Left cardiac atrium (tissue), 4 donors: ENCODE measurements at regions not wholly inside any gene's neighbourhood (a gene's known extent, or its start where the extent isn't known, plus 50 kb on each side); places are given as distances from the start of the nearest gene placed in this dataset.

Experiments used
- ATAC-seq, 2 donors: fragments of 200-7000 bp; cut with Tn5 transposase; one replicate each; pipeline ENCODE4 v1.9.1; 2020; ENCODE audit warnings: mild to moderate bottlenecking in 2 of 2, moderate library complexity in 2 of 2
- DNase-seq: peaks from one replicate; pipeline ENCODE4 v3.0.0-alpha.2; 2020
- intact Hi-C, 2 donors: fragments of 100-400 bp; cut with DNase I; formaldehyde crosslinking; loops; one replicate each; pipeline versions ENCODE4 v1.14.1 to v1.15.1; 2022 to 2023
- donor health status: DM: no; HTN: yes; CAD: no.
- donor health status: DM: no; HTN: yes; CAD: no; lungs with severe emphysema.
- donor health status: DM: yes; HTN: yes; CAD: no.
- donor health status: Dilated cardiomyopathy.

GRCh38 chr13:26973295-26973694 lies 198.3 kb downstream of the USP12 start:
- ATAC-seq (no peak), DNase-seq (no peak)
- intact Hi-C loops, result no loop called here

- ATAC-seq (peak in 1 of 2 donors; percentile 29), DNase-seq (no peak)
- intact Hi-C loops, result no loop called here
Observed at GRCh38 chr13:26971990-26972887, 199.4 kb downstream of the USP12 start.

DNA sequence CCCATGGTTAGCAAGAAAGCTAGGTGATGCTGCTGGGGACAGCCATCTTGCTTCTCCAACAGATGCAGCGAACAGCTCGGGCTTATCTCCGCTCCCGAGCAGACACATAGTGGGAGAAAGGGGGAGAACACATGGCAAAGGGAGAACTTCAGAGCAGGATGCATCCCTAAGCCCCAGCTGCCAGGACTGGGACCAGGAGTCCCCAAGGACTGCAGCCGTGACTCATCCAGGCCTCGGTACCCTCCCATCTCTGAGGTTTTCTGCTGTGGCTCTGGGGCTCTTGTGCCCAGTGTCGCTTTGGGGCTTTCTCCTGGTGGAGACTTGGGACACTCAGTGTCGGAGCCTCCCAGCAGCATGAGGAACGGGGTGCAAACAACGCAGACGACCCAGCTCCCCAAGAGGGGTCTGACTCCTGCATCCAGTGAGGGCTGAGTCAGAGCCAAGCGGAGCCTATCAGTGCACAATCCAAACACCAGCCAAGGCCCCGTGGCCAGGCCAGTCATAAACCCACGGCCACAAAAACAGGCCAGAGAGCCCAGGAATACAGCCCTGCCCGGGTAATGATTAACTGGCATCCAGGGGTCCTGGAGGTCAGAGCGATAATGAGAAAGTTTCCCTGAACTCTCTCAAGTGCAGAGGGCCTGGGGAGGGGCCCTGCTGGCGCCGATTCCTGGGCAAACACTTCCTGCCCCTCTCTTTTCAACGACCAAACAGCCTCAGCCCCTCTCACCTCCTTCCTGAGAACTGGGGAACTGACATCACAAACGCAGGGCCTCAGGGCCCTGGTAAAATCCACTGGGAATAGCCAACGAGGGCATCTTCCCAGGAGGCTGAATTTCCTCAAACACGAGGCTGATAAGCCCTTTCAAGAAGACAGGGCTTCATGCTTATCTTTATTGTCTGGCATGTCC lies 202.9 kb downstream of the USP12 start:
- intact Hi-C loops, result no loop called here
- peak in 1 of 2 donors; percentile 8 for ATAC-seq
- DNase-seq, result no peak

DNA sequence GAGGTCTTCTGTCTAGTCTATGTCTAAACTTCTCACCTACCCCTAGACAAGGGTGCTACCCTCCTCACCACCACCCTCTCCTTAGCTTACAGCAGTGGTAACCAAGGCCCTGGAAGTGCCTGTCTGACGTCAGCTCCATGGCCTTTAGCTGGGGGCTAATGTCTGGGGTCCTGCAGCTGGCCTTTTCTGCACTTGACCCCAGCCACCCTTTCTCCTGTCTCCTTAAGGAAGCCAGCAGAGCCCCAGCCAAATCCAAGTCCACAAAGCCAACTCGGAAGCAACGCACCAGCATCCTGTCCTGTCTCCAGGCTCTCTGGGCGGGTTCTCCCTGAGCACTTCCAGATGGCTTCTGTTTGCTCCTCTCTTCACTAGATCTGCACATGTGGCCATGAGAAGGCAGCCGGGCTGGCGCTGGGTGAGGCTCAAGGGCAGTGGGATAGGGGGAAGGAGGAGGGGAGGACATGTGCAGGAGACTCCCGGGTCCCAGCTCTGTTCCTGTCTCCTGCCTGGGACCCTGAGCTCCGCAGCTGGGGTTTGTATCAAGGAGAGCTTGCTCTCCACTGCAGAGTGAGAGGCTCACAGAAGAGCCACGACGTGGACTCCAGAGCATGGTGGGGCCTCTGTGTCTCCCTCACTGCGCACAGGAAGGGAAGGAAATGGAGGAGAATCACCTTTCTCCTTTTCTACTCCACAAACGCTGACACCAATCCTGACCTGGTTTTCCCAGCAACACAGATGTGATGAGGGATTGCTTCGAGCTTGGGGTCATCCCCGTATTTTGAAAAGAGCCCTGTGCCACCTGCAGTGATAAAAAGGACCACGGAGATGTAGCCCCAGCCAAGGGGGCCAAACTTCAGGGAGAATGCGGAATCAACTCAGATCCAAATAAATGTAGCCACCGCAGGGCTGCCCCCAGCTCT lies 204.2 kb downstream of the USP12 start:
- DNase-seq, result no peak
- peak; percentile 42 to 56 for ATAC-seq
- intact Hi-C loops, result no loop called here

GRCh38 chr13:26966701-26967080 lies 204.9 kb downstream of the USP12 start:
- intact Hi-C loops, result no loop called here
- no peak for DNase-seq
- no peak for ATAC-seq

DNA sequence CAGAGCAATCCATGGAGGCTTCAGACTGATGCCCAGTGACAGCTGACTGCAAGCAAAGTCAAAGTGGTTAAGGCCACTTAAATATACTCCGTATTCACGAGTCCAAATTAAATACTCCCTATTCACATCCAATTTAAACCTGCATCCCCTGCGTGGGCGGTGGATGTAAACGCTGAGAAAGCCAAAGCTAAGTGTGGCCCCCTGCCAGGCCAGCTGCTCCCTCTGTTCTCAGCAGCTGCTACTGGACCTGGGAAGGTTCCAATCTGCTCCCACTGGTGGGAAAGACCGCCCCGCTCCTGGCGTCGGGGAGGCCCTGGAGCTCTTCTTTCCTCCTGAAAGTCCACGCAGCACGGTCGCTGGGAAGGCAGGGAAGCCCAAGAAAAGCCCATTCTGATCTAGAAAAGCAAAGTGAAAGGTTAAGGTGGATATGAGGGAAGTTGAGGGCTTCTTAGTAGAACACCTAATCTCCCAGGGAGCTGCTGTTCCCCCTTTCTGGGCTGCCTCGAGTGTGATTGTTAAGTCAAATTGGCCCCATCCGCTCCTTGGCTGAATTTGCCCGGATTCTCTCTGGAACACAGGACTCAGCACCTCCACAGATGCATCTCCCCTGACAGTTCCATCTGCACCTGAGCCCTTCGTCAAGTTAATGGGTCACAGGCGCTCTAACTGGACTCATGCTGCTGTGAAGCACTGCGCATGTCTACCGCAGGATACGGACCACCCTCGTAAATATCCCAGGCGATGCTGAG lies 205.5 kb downstream of the USP12 start:
- intact Hi-C loops, result no loop called here
- ATAC-seq, result peak; percentile 23 to 65
- DNase-seq, result peak; percentile 79

DNA sequence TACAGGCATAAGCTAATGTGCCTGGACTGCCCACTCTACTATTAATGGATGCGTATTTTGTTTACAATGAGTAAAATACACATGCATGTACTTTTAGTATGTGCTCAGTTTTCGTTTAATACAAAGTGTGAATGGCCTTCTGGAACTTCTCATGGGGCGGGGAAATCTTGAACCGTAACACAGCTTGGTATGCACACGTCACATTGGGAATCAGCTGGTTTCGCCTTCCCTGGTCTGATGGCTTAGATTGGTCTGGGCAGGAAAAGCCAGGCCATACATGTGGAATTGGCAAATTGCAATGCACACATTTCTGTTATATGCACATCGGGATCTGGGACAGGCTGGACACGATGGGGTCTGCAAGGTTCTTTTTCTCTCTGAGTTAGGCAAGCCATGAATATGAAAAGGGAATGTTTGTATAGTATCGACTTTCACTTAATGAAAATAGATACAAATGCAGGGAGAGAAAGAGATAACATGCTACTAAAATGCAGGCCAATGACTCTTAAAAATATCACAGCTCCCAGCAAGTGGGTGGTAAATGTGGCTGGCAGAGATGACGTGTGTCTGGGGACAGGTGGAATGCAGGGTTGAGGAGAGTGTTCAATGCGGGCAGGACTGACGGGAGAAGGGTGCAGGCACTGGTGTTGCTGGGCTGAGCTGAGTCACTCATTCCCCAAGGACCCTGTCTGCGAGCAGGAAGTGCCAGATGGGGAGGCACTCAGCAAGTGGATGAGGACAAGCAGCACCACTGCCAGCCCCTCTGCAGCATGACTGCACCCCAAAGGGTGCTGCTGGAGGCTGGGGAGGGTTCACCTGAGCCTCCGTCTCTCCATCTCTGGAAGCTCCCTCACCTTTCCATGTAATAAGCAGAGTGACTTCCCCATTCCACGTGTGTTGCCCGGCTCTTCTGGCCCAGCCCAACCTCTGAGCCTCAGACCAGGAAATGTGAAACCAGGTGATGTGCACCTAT lies 204.0 kb upstream of the GPR12 start:
- intact Hi-C loops, result no loop called here
- peak; percentile 73 to 82 for ATAC-seq
- peak; percentile 69 for DNase-seq

GRCh38 chr13:26962671-26963070 lies 202.1 kb upstream of the GPR12 start:
- ATAC-seq (no peak), DNase-seq (no peak)
- intact Hi-C loops, result no loop called here

DNA sequence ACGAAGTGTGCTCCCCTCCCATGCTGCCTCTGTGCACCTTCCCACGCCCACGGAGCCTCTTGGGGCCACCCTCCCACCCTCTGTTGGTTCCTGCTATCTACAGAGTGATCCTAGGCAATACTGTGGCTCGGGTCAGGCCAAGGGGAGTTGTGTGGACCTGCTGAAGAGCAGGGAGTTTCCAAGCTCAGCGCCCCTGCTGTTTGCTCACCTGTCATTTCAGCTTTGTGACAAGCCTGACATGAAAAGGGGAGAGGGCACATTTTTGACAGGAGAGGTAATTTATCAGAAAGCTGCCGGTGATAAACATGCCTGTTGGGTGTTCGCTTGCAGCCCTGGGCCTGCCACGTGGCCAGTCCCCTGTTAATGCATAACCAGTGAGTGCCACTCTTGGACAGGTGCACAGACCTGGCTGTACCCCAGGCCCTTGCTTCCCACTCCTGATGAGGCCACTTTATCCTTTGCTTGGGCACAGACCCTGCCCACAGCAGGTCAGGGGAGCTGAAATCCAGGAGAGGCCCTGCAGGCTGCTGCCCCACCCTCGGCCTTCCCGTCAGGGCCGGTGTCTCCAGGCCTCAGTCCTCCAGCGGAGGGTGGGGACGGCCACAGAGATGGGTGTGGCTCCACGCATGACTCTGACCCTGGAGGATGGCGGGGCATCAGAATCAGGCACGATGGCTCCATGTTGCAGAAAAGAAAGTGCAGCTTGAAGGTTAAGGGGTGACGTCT lies 201.5 kb upstream of the GPR12 start:
- intact Hi-C loops, result no loop called here
- no peak for ATAC-seq

DNA sequence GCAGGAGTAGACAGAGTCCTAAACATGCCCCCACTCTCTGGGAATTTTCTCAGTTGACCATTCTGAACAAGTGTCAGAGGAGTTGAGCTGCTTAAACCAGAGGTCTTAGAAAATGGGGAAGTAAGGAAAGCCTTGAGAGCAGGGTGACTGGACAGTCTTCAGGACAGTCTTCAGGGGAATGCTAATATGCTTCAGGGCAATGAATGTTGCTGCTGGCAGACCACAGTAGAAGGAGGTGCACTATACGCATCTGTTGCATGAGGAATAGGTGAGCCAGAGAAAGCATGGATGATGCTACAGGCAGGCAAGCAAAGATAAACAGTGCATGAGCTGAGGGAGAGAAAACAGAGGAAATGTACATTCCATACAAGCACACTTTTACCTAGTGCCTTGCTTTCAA lies 196.6 kb upstream of the GPR12 start:
- intact Hi-C loops, result no loop called here
- DNase-seq (no peak), ATAC-seq (no peak)

More for the DNA sequence above, 201.5 kb upstream of the GPR12 start:
- no peak for DNase-seq

GRCh38 chr13:26956522-26957142 lies 196.0 kb upstream of the GPR12 start:
- DNase-seq (no peak), ATAC-seq (no peak)
- intact Hi-C loops, result no loop called here

DNA sequence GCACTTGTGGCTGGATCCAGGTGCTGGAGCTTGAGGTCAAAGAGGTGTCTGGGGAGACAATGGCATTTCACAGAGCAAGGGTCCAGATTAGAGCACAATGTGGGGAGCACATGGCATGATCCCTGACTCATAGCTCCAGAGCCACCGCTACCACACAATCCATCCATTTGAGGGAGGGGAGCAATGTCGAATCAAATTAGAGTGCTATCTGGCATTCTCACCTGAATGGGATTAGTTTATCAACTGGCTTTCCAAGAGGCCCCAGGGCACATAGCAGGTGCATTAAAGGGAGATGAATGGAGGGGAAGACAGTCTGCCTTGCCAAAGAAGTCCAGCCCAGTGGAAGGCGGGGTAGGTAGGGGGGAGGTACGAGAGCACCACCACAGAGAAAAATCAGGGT lies 194.4 kb upstream of the GPR12 start:
- ATAC-seq, result no peak
- DNase-seq, result no peak
- intact Hi-C loops, result no loop called here

- intact Hi-C loops, result no loop called here
- DNase-seq (no peak), ATAC-seq (no peak)
Observed at GRCh38 chr13:26953291-26953690, 192.7 kb upstream of the GPR12 start.

DNA sequence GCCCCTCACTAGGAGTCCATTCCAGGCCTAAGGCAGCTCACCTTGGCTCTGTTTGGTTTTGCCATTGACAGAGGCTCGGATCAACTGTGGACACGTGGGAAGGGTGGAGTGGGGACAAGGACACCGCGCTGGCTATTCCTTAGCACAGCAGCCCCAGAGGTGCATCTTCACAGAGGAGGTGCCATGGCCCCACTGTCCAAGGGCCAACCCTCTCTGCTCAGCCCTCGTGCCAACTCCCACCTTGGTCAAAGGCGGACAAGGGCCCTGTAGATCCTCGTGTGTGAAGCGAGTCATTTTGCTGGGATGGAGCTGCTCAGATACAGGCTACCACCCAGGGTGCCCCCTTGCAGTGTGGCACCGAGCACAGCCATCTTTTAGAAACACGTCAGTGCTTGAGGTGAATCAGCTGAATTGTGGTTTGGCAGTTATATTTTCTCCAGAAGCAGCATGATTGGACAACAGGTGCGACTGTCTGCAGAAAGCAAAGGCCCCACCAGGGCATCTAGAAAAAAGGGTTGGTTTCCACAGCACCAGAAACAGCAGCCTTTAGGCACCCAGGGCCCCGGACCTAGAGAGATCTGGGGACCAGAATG lies 192.1 kb upstream of the GPR12 start:
- ATAC-seq, result no peak
- intact Hi-C loops, result no loop called here
- no peak for DNase-seq

GRCh38 chr13:26951581-26952177 lies 191.1 kb upstream of the GPR12 start:
- no peak for DNase-seq
- intact Hi-C loops, result no loop called here
- ATAC-seq, result peak in 1 of 2 donors; percentile 47

GRCh38 chr13:26950968-26951367 lies 190.4 kb upstream of the GPR12 start:
- intact Hi-C loops, result no loop called here
- ATAC-seq, result no peak
- no peak for DNase-seq
